Stimulated activated CD8-positive, alpha-beta memory T cell treated with anti-CD3 and anti-CD28 coated beads, Interleukin-2, amount 100 ng/mL, for 1 hour (primary cell): ENCODE measurements at regions not wholly inside any gene's neighbourhood (a gene's known extent, or its start where the extent isn't known, plus 50 kb on each side); places are given as distances from the start of the nearest gene placed in this dataset.

Experiments used
- DNase-seq, 2 donors: peaks; one replicate each; pipeline ENCODE4 v3.0.0-alpha.2; 2020; ENCODE audit warnings: low read depth in 2 of 2

DNA sequence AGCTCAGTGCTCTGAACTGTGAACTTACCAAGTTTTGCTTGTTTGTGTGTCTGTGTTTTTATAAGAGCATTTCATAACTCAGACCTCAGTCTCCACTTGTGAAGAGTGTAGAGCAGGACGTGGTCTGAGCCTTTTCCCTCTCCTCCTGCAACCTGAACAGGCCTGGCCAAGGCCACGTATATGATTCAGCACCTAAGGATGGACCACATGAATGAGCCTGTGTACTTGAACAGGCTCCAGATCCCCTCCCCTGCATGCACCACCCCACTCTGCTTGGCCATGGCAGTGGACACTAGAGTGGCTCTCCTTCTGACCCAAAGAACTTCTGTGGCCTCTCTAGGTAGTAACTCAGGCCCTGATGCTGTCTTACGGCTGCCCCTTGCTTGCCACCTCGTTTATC is 125.9 kb upstream of the FSTL4 start:
- no peak for DNase-seq

DNA sequence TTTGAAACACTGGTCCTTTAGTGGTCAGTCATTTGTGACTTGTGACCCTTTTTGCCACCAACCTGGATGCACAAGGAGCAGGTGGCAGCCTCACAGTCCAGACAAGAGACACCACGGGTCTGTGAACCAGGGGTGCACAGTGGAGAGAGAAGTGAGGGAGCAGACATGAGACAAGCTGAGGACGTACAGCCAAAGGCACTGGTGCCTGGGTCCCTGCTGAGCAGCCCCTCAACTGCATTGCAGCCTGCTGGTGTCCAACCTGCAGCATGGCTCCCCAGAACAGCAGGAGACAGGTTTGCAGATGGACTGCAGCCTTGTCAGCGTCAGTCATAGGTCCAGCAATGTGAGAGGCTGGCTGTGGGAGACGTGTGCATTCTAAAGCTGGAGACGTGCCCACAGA is 124.2 kb upstream of the FSTL4 start:
- DNase-seq: no peak

DNA sequence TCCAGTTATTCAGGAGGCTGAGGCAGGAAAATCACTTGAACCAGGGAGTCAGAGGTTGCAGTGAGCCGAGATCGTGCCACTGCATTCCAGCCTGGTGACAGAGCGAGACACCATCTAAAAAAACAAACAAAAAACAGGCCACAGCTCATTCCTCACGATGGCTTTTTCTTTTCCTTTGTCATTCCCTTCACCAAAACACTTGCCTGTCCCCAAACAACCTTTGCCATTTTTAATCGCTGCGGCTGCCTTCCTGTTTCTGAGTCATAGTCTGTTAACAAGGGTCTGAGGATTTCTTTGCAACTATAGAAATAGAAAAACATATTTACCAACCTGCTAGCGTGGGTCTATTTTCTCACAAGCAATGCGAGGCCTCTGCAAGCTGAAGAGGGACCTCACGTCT is 123.0 kb upstream of the FSTL4 start:
- DNase-seq: no peak

DNA sequence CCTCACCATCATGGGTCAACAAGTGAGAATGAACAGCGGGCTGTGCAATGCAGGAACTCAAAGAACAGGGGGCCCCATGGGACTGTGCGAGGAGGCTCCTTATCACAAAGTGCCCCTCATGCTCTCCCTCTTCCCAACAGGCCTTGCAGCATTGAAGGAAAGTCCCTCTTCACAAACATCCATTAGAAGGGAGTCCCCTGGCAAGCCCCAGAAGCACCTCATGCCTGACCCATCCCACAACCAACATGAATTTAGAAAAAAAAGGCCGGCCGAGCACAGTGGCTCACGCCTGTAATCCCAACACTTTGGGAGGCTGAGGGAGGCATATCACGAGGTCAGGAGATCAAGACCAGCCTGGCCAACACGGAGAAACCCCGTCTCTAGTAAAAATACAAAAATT is 122.6 kb upstream of the FSTL4 start:
- no peak for DNase-seq

DNA sequence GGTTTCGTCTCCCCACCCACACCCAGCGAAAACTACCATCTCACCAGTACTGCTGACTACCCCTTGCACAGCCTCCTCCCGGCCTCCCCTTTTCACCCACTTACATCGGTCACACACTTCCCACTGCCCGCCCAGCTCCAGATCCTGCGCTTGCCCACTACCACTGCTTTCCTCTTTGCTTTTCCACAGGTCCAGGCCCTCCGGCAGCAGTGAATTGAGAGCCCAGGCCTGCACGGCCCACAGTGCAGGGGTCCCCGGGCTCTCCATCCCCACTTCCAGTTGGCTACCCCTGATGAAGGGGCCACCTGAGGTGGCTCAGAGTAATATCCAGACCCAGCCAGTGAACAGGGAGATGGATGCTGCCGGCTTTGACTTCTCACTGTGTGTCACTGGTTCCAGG is 120.2 kb upstream of the FSTL4 start:
- no peak for DNase-seq

DNA sequence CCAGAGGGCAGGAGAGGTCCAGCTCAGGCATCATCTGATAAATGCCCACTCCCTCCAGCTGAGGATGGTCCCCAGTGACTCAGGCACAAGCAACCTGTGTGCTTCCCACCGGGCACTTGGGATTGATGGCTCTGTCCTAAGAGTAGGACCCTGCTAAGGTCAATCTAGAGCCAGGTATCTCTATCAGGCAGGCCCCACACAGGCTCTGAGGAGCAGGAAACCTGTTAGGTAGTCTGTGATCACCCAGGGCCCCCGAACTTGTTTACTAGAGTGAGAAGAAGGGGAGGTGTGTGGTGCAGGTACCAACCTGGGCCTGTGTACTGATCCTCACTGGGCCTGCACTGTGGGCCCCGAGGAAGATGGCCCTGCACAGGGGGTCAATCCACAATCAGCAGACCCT is 119.6 kb upstream of the FSTL4 start:
- DNase-seq: no peak

DNA sequence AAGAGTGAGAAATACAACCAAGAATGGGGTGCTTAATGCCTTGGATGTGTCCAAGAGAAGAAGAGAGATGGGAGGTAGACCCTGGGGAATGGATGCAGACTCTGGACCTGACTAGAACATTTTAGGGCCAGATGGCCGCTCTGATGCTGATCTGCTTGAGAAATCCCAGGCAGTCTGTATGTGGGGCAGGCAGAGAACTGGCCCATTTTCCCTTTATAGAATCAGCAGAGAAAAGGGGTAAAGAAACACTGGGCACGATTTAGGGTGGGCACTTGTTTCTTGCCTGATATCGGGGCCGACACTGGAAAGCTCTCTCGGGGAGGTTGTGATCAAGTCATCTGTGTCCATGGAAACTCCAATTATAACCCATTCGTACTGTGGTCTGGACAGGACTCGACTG is 118.5 kb upstream of the FSTL4 start:
- DNase-seq: no peak

DNA sequence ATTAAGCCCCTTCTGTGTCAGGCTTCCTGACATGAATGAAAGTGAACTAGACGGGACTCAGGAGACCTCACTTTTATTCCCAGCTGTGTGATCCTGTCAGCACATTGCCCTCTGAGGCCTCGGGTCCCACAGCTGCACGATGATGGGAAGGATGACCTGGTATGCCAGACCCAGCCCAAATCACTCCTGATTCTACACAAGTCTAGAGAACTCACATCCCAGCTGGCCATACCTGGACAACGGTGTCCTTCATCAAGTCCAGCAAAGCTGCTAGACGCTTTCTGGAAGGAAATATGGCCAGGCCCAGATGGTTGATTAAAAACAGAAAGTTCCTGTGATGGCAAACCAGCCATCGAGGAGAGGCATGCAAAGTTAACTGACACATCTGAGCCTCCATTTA is 118.0 kb upstream of the FSTL4 start:
- DNase-seq: no peak

DNA sequence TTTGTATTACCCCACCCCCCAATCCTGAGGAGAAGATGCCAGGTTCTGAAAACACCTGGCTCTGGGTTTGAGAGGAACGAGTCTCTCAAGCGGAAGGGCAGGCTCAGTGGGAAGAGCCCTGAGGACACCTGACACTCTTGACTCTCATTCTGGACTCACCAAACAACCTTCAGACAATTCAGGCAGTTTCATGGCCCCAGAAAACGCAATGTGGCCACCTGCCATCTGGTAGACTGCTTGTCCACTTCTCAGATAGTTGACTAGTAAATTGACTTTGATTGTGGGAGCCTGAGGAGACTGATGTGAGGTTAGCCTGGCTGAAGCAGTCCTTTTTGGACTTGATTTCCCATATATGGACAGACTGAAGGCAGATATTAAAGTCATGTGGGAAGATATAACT is 117.5 kb upstream of the FSTL4 start:
- no peak for DNase-seq

DNA sequence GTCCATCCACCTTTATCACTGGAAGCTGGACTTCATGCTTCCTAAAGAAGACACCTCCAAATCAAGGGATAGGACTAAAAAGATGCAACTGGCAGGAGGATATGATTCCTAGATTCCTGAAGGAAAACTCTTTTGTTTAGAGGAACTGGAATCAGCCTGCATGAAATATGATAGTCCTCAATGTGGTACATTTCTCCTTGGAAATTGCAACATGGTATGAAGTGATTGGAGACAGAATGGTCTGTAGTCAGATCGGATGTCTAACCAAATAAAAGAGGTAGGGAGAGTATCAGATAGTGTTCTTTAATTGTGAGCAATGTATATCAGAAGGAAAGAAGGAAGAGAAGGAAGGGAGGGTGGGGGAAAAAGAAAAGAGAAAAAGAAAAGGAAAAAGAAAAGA is 116.1 kb upstream of the FSTL4 start:
- DNase-seq: no peak

DNA sequence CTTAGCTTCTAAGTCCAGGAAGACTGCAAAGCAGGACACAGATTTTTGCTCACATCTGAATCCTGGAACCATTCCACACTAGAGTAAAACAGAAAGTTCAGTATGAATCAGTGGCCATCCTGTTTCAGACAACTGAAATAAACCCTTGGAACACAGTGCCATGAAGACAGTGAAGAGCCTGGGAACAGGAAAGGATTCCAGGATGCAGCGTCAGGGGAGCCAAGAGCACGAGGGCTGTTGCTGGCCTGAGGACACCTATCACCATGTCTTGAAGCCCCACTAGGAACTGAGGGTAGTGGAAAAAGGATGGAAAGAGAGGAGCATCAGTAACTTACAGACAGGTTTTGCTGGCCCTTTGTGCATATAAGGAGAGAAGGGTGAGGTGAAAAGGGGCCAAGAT is 115.3 kb upstream of the FSTL4 start:
- DNase-seq: no peak

DNA sequence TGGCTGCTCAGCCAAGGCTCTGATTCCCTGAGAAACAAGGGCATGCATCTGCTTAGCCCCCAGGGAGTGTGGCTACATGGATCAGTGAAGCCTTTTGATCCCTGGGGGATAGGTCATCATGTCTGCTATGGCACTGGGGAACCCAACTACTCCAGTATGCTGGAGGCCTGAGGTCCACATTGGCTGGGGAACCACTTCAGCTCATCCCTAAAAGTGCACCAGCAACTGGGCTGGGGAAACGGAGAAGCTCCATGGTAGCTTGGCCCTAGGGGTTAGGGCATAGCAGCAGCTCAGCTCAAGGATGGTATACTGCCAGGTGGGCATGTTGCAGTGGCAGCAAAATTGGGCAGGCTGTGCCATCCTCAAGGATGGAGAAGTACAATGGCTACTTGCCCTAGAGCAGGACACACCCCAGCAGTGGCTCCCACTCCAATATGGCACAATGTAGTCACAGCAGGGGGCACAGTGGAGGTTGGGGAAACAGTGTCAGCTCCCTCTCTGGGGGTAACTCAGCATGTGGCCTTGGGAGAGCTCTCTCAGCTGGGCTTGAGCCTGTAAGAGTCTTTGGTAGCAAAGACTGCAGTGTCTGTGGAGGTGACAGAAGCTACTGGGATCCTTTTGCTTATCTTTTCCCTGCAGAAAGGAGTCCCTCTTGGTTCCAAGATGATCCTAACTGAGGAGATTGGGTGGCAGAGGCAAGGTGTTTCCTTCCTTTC is 111.5 kb upstream of the FSTL4 start:
- no peak for DNase-seq

DNA sequence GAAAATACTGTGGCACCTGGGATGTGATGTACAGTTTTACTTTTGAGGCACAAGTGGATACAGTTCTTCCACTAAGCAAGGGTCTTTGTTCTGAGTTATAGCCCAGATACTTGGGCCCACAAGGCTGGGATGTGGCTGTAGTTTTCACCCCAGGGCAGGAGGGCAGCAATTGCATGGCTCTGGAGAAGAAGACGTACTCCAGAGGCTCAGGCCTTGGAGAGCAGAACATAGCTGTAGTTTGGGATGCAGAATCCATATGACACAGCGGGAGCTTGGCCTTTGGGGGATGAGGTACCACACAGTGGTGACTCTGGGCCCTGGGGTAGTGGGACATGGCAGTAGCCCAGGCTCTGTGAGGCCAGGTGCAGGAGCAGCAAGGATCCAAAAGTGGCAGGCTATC is 110.8 kb upstream of the FSTL4 start:
- DNase-seq: no peak

DNA sequence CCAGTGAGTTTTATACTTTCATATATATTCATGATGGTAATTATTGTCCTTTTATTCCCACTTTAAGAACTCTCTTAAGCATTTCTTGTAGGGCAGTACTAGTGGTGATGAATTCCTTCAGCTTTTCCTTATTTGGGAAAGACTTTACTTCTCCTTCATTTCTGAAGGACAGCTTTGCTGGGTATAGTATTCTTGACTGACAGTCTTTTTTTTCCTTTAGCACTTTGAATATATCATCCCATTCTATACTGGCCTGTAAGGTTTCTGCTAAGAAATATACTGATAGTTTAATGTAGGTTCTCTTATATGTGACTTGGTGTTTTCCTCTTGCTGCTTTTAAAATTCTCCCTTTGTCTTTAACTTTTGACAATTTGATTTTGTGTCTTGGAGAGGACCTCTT is 109.0 kb upstream of the FSTL4 start:
- no peak for DNase-seq

DNA sequence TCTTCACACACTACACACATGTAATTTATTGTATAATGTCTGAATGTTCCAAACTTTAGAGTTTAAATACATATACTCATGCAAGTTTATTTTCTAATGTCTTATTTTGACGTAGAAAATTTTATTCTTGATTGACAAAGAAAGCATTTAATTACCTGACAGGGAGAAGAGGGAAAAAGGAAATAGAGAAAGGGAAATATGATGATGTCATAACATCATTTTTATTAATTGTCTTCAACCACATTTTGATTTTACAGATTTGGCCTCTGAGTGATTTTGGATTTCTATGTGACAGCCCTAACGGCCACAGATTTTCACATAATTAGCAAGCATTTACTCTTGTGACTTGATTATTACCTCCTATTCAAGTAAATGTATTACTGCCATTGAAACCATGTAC is 106.1 kb upstream of the FSTL4 start:
- DNase-seq: no peak

DNA sequence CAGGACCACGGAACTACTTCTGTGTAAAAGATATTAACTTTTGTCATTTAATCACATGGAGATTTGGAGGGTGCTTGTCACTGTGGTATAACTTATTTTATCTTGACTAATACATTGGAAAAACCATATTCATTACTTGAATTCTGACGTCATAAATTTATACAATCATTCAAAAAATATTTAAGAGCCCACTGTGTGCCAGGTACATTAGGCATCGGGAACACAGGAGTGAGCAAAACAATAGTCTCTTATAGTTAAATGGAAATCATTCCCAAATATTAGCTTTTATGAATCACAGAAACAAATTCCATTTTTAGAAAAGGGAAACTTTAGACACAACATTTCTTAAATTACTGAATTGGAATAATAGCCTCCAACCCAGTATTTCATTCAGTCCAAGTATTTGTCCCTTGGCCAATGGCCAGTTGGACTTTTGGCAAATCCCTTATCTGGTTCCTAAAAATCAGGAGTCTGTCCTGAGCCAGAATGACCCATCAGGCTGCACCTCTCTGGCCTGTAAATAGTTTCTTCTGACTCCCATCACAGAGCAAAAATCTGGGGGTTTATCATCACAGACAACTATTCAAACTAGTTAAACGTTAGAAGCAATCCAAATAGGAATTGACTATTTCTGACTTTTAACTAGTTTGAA is 104.3 kb upstream of the FSTL4 start:
- no peak for DNase-seq

DNA sequence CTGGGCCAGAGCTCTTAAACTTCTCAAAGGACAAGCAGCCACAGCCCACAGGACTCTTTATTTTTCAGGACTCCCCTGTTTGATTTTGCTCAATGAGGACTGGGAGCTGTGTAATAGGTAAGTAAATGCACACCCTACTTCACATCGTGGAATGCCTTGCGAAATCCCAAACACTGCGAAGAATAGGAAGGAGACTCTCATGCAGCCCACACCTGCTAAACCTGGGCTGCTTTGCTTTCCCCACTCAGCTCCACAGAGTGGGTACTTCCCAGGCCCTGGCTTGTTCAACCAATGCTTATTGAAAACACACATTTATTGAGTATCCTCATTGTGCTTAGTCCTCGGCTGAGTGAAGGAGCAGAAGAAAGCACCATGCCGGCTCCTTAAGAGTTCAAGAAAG is 103.3 kb upstream of the FSTL4 start:
- no peak for DNase-seq

DNA sequence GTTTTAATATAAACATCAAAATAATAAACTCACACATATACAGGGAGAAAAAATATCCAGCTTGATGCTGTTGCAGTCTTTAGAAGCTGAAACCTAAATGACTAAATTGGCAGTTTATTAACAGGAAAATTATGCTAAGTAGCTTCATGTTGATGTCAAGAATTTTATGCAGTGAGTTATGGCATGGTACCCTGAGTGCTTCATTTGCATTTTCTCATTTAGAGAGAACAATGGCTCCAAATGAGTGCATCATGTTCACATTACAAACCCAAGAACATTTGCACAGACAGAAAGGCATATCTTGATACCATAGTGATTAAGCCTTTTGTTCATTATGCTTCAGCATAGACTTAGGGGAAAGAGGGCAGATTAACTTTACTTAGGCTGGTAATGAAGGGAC is 102.9 kb upstream of the FSTL4 start:
- DNase-seq: no peak

DNA sequence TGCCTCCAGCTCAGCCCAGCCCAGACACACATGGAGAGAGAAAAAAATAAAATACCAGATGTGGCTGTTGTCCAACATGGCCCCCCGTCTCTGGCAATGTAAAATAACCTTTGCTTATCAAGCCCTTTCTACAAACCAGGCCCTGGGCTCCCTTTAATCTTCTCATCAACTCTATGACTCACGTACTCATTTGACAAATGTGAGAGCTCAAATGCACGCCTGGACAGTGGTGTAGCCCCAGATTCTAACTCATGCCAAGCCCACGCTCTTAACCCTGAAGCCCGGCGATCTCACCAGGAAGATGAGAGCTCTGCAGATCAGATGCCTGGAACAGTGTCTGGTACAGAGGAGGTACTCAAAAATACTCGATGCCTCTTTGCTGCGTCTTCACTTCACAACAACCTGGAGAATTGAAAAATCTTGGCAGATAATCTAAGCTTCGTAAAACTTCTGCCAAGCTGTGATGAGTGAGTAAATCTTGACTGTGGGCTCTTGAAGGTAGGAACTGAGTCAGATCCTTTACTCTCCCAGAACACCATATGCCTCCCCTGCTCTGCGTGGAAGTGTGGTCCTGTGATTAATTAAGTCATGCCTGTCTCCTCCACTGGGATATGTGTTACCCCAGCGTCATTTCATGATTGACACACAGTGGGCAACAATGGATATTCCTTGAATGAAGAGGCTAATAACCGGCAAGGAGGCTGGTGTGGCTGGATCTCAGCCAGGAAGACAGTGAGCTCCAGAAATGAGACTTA is 102.0 kb upstream of the FSTL4 start:
- no peak for DNase-seq

DNA sequence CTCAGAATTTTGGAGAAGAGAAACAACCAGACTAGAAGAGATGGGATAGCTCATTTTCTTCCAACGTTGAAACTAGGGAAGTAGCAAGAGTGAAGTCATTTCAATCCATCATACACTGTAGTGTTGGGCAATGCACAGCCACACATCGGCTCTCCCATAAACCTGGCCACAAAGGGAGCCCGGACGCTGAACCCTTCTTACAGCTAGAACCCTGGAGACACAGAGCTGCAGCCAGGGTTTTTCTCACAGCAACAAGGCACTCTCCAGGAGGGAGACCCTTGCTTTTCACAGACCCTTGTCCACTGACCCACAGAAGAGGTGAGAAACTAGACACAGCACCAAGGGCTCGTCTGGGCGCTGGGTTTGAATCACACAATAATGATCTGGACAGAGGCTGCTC is 101.4 kb upstream of the FSTL4 start:
- no peak for DNase-seq

DNA sequence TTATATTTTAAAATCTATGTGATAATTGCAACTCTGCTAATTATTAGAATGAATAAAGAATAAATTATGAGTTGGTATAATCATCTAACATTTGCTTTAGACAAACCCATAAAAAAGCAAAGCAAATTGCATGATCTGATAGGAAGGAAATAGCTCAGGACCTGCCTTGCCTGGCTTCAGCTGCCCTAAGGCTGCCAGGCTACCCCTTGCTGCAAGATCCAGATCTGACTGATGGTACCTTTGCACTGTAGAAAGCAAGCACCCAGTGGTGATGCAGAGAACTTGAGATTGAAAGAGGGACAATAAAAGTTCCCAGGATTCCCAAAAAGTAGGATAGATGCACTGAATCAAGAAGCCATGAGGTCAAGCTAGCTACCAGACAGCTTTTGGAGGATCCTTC is 100.9 kb upstream of the FSTL4 start:
- no peak for DNase-seq

DNA sequence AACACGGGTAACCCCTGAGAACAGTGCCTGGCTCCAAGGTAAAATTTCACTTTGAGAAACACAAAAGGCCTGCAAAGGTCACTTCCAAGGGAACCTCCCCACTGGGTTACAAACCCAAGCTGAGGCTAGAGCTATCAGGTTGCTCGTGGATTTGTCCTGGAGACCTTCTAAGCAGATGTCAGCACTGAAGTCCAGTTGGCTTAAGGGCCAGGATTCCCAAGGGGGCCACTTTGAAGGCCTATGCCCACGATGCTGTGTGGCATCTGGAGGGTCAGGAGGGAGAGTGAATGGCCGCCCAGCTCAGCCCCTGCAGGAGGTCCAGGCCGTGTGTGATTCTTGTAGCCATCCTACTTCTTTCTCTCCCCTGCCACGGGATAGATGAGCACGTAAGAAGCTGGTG is 100.2 kb upstream of the FSTL4 start:
- no peak for DNase-seq

DNA sequence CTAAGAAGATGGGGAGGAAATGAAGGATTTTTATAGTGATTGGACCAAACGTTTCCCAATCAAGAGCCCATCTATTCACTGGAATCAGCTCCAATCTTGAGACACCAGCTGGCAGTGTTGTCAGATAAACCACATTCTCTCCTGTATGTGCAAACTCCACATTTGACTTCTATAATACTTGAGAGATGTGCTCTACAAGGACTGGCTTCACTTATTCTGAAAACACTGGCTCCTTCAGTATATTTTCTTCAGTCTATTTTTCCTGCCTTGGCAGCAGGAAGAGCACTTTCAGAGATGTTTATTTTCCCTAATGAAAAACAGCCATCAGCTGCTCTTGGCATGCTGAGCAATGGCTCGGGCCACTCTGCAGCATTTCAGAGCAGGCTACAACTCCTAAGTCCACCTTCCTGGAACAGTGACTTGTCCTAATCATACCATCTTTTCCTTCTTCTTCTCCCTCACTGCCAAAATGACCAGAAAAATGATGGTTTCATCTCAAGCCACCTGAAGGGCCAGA is 96.9 kb upstream of the FSTL4 start:
- DNase-seq: no peak
